Stimulated activated naive B cell treated with anti-CD40 and anti-IgM and Interleukin-4, amounts not matched to agents 10 μg/mL and 1 μg/mL and 100 μg/mL, for 72 hours (primary cell): ENCODE measurements at regions not wholly inside any gene's neighbourhood (a gene's known extent, or its start where the extent isn't known, plus 50 kb on each side); places are given as distances from the start of the nearest gene placed in this dataset.

Experiments used
- ATAC-seq, 2 donors: fragments of 150-1000 bp; cut with Tn5 transposase; replicated peaks; 2 replicates each; pipeline ENCODE4 v1.10.0; 2021; ENCODE audit warnings: moderate library complexity in 1 of 2
- DNase-seq: peaks from one replicate; pipeline ENCODE4 v3.0.0; 2021
- H3K27ac Mint-ChIP-seq: one replicate; pipeline ENCODE4 v1.8.0; 2022; ENCODE audit warnings: mild to moderate bottlenecking, mixed read lengths
- H3K27me3 Mint-ChIP-seq, 2 donors: one replicate each; pipeline ENCODE4 v1.8.0; 2022; ENCODE audit warnings: mixed read lengths in 2 of 2
- H3K36me3 Mint-ChIP-seq, 2 donors: one replicate each; pipeline ENCODE4 v1.8.0; 2022; ENCODE audit warnings: mixed read lengths in 2 of 2, mild to moderate bottlenecking in 1 of 2
- H3K4me1 Mint-ChIP-seq, 2 donors: one replicate each; pipeline ENCODE4 v1.8.0; 2022; ENCODE audit warnings: mixed read lengths in 2 of 2, mild to moderate bottlenecking in 1 of 2
- H3K4me3 Mint-ChIP-seq, 2 donors: one replicate each; pipeline ENCODE4 v1.8.0; 2022; ENCODE audit warnings: mild to moderate bottlenecking in 2 of 2, mixed read lengths in 2 of 2, moderate library complexity in 1 of 2
- H3K9me3 Mint-ChIP-seq, 2 donors: one replicate each; pipeline ENCODE4 v1.8.0; 2022; ENCODE audit warnings: mixed read lengths in 2 of 2, mild to moderate bottlenecking in 1 of 2

GRCh38 chr6:74936886-74937285 lies 269.0 kb downstream of the COL12A1 start:
- Mint-ChIP-seq H3K9me3 (no peaks in the 10 kb centered on the region), H3K4me3 (no peak overlapping the region)

GRCh38 chr6:74932232-74932888 lies 273.5 kb downstream of the COL12A1 start:
- DNase-seq (no peak), ATAC-seq (no peak)
- Mint-ChIP-seq H3K9me3 (no peaks in the 10 kb centered on the region), H3K27me3 (no peaks in the 10 kb centered on the region), H3K4me1 (no peaks in the 10 kb centered on the region), H3K36me3 (no peaks in the 10 kb centered on the region), H3K27ac (no peak overlapping the region), H3K4me3 (no peak overlapping the region)

More at GRCh38 chr6:74936886-74937285, 269.0 kb downstream of the COL12A1 start:
- ATAC-seq, result no peak
- DNase-seq, result no peak
- no peaks in the 10 kb centered on the region for H3K36me3 Mint-ChIP-seq
- H3K4me1 Mint-ChIP-seq, result no peaks in the 10 kb centered on the region
- no peaks in the 10 kb centered on the region for H3K27me3 Mint-ChIP-seq
- no peak overlapping the region for H3K27ac Mint-ChIP-seq

- Mint-ChIP-seq H3K4me3 (no peak overlapping the region), H3K9me3 (no peaks in the 10 kb centered on the region), H3K4me1 (no peaks in the 10 kb centered on the region), H3K27ac (no peak overlapping the region), H3K27me3 (no peaks in the 10 kb centered on the region), H3K36me3 (no peaks in the 10 kb centered on the region)
- ATAC-seq (no peak), DNase-seq (no peak)
These were observed 274.3 kb downstream of the COL12A1 start for GRCh38 chr6:74931558-74931957.

- H3K9me3 Mint-ChIP-seq, result no peaks in the 10 kb centered on the region
These were observed 277.6 kb downstream of the COL12A1 start for GRCh38 chr6:74928203-74928602.

GRCh38 chr6:74927299-74927698 lies 278.6 kb downstream of the COL12A1 start:
- no peak overlapping the region for H3K27ac Mint-ChIP-seq
- H3K4me3 Mint-ChIP-seq, result no peak overlapping the region
- DNase-seq (no peak), ATAC-seq (no peak)
- H3K36me3 Mint-ChIP-seq, result no peaks in the 10 kb centered on the region
- H3K9me3 Mint-ChIP-seq, result no peaks in the 10 kb centered on the region
- no peaks in the 10 kb centered on the region for H3K27me3 Mint-ChIP-seq
- H3K4me1 Mint-ChIP-seq, result peaks cover 0 to 3% of the 10 kb centered on the region in 2 donors

More at GRCh38 chr6:74928203-74928602, 277.6 kb downstream of the COL12A1 start:
- no peak for ATAC-seq
- Mint-ChIP-seq H3K36me3 (no peaks in the 10 kb centered on the region), H3K27me3 (no peaks in the 10 kb centered on the region), H3K4me3 (no peak overlapping the region), H3K4me1 (peaks cover 0 to 3% of the 10 kb centered on the region in 2 donors), H3K27ac (no peak overlapping the region)
- DNase-seq, result no peak

- Mint-ChIP-seq H3K27ac (no peak overlapping the region), H3K36me3 (no peaks in the 10 kb centered on the region), H3K27me3 (no peaks in the 10 kb centered on the region), H3K9me3 (no peaks in the 10 kb centered on the region), H3K4me1 (peaks cover 0 to 3% of the 10 kb centered on the region in 2 donors), H3K4me3 (no peak overlapping the region)
- peak; percentile 55 to 60 for ATAC-seq
- DNase-seq, result no peak
These were observed 280.2 kb downstream of the COL12A1 start for GRCh38 chr6:74925683-74926082.

- H3K36me3 Mint-ChIP-seq, result no peaks in the 10 kb centered on the region
- H3K9me3 Mint-ChIP-seq, result peaks cover 0 to 2% of the 10 kb centered on the region in 2 donors
- DNase-seq, result no peak
- ATAC-seq, result no peak
- H3K27ac Mint-ChIP-seq, result no peak overlapping the region
- no peak overlapping the region for H3K4me3 Mint-ChIP-seq
- no peaks in the 10 kb centered on the region for H3K4me1 Mint-ChIP-seq
- H3K27me3 Mint-ChIP-seq, result no peaks in the 10 kb centered on the region
These were observed 291.0 kb downstream of the COL12A1 start for GRCh38 chr6:74914888-74915287.

GRCh38 chr6:74912234-74912633 lies 293.6 kb downstream of the COL12A1 start:
- ATAC-seq, result no peak
- Mint-ChIP-seq H3K4me1 (no peaks in the 10 kb centered on the region), H3K36me3 (no peaks in the 10 kb centered on the region), H3K9me3 (peaks cover 0 to 2% of the 10 kb centered on the region in 2 donors), H3K4me3 (no peak overlapping the region), H3K27ac (no peak overlapping the region), H3K27me3 (no peaks in the 10 kb centered on the region)
- DNase-seq, result no peak

GRCh38 chr6:74902846-74903245 lies 303.0 kb downstream of the COL12A1 start:
- H3K9me3 Mint-ChIP-seq, result peaks cover 9 to 15% of the 10 kb centered on the region in 2 donors
- no peaks in the 10 kb centered on the region for H3K27me3 Mint-ChIP-seq
- DNase-seq (no peak), ATAC-seq (no peak)
- no peak overlapping the region for H3K27ac Mint-ChIP-seq
- H3K36me3 Mint-ChIP-seq, result no peaks in the 10 kb centered on the region
- no peak overlapping the region for H3K4me3 Mint-ChIP-seq
- no peaks in the 10 kb centered on the region for H3K4me1 Mint-ChIP-seq

GRCh38 chr6:74902089-74902488 lies 303.8 kb downstream of the COL12A1 start:
- Mint-ChIP-seq H3K27ac (no peak overlapping the region), H3K27me3 (no peaks in the 10 kb centered on the region), H3K9me3 (peaks cover 9 to 17% of the 10 kb centered on the region in 2 donors), H3K36me3 (no peaks in the 10 kb centered on the region), H3K4me1 (no peaks in the 10 kb centered on the region), H3K4me3 (no peak overlapping the region)
- ATAC-seq, result no peak
- no peak for DNase-seq

- H3K27ac Mint-ChIP-seq, result no peak overlapping the region
- no peak for ATAC-seq
- no peaks in the 10 kb centered on the region for H3K27me3 Mint-ChIP-seq
- no peak for DNase-seq
- H3K36me3 Mint-ChIP-seq, result no peaks in the 10 kb centered on the region
- H3K4me3 Mint-ChIP-seq, result no peak overlapping the region
- no peaks in the 10 kb centered on the region for H3K4me1 Mint-ChIP-seq
- H3K9me3 Mint-ChIP-seq, result peaks cover 6 to 15% of the 10 kb centered on the region in 2 donors
These were observed 304.3 kb downstream of the COL12A1 start for GRCh38 chr6:74901576-74901975.

- H3K27me3 Mint-ChIP-seq, result no peaks in the 10 kb centered on the region
These were observed 306.4 kb downstream of the COL12A1 start for GRCh38 chr6:74899416-74899815.

GRCh38 chr6:74892091-74892490 lies 313.8 kb downstream of the COL12A1 start:
- H3K9me3 Mint-ChIP-seq, result peaks cover 0 to 5% of the 10 kb centered on the region in 2 donors
- no peak for ATAC-seq
- no peaks in the 10 kb centered on the region for H3K4me1 Mint-ChIP-seq
- DNase-seq, result no peak
- no peak overlapping the region for H3K27ac Mint-ChIP-seq
- H3K27me3 Mint-ChIP-seq, result no peaks in the 10 kb centered on the region
- no peak overlapping the region for H3K4me3 Mint-ChIP-seq
- H3K36me3 Mint-ChIP-seq, result no peaks in the 10 kb centered on the region

More at GRCh38 chr6:74899416-74899815, 306.4 kb downstream of the COL12A1 start:
- Mint-ChIP-seq H3K27ac (no peak overlapping the region), H3K36me3 (no peaks in the 10 kb centered on the region), H3K4me3 (no peak overlapping the region), H3K9me3 (peaks cover 8 to 9% of the 10 kb centered on the region in 2 donors), H3K4me1 (no peaks in the 10 kb centered on the region)
- ATAC-seq, result no peak
- no peak for DNase-seq

- ATAC-seq, result no peak
- Mint-ChIP-seq H3K9me3 (peaks cover 2 to 6% of the 10 kb centered on the region in 2 donors), H3K4me3 (no peak overlapping the region), H3K27me3 (no peaks in the 10 kb centered on the region), H3K36me3 (no peaks in the 10 kb centered on the region), H3K4me1 (no peaks in the 10 kb centered on the region), H3K27ac (no peak overlapping the region)
- DNase-seq, result no peak
These were observed 314.5 kb downstream of the COL12A1 start for GRCh38 chr6:74891349-74891831.

- no peaks in the 10 kb centered on the region for H3K4me1 Mint-ChIP-seq
- H3K9me3 Mint-ChIP-seq, result peaks cover 6 to 7% of the 10 kb centered on the region in 2 donors
- DNase-seq (no peak), ATAC-seq (no peak)
- H3K36me3 Mint-ChIP-seq, result no peaks in the 10 kb centered on the region
- H3K27me3 Mint-ChIP-seq, result no peaks in the 10 kb centered on the region
- H3K4me3 Mint-ChIP-seq, result no peak overlapping the region
- H3K27ac Mint-ChIP-seq, result no peak overlapping the region
These were observed 316.2 kb downstream of the COL12A1 start for GRCh38 chr6:74889635-74890034.
